HepG2 (cell line): ENCODE measurements at regions not wholly inside any gene's neighbourhood (a gene's known extent, or its start where the extent isn't known, plus 50 kb on each side); places are given as distances from the start of the nearest gene placed in this dataset.

Experiments
- CTCF ChIP-seq: sonication (generic); formaldehyde crosslinking; IDR thresholded peaks from 2 replicates; pipeline ENCODE4 v1.5.0; 2020; ENCODE audit warnings: mild to moderate bottlenecking, missing genetic modification reagents, moderate library complexity
- FOXJ3 ChIP-seq: sonication (generic); formaldehyde crosslinking; IDR thresholded peaks from 2 replicates; pipeline ENCODE4 v1.4.0; 2020; ENCODE audit warnings: missing genetic modification reagents, mild to moderate bottlenecking, borderline replicate concordance
- HOXA7 ChIP-seq: sonication (generic); formaldehyde crosslinking; IDR thresholded peaks from 2 replicates; pipeline ENCODE4 v1.8.1; 2022; ENCODE audit warnings: mild to moderate bottlenecking, missing genetic modification reagents, moderate library complexity
- IKZF5 ChIP-seq: IDR thresholded peaks from 2 replicates; pipeline ENCODE4 v1.6.1; 2018; ENCODE audit warnings: missing genetic modification reagents, mild to moderate bottlenecking, missing compliant biosample characterization
- KAT8 ChIP-seq: IDR thresholded peaks from 2 replicates; pipeline ENCODE4 v1.6.1; 2016; ENCODE audit warnings: missing genetic modification reagents, missing compliant biosample characterization
- MAX ChIP-seq: IDR thresholded peaks from 2 replicates; pipeline ENCODE4 v1.6.1; 2012; ENCODE audit warnings: inconsistent platforms
- POLR2AphosphoS2 ChIP-seq: IDR thresholded peaks from 2 replicates; pipeline ENCODE4 v1.6.1; 2011; ENCODE audit warnings: low read depth, low read length, improper control_type of control experiment
- ZBTB42 ChIP-seq: sonication (generic); formaldehyde crosslinking; IDR thresholded peaks from 2 replicates; pipeline ENCODE4 v1.5.0; 2020; ENCODE audit warnings: mild to moderate bottlenecking, missing genetic modification reagents
- ZFP36 ChIP-seq: fragments of 150-350 bp; IDR thresholded peaks from 2 replicates; pipeline ENCODE4 v1.6.1; 2018; ENCODE audit warnings: borderline replicate concordance, low read length, low read depth; ENCODE audit not compliant: partially characterized antibody
- ZMYM3 ChIP-seq: sonication (generic); formaldehyde crosslinking; IDR thresholded peaks from 2 replicates; pipeline ENCODE4 v1.5.1; 2020; ENCODE audit warnings: mild to moderate bottlenecking, missing genetic modification reagents
- ZNF232 ChIP-seq: sonication (generic); formaldehyde crosslinking; IDR thresholded peaks from 2 replicates; pipeline ENCODE4 v1.4.0; 2020; ENCODE audit warnings: missing genetic modification reagents, borderline replicate concordance
- ZNF280B ChIP-seq: sonication (generic); formaldehyde crosslinking; IDR thresholded peaks from 2 replicates; pipeline ENCODE4 v1.5.0; 2020; ENCODE audit warnings: missing genetic modification reagents, mild to moderate bottlenecking, borderline replicate concordance
- ZNF703 ChIP-seq: sonication (generic); formaldehyde crosslinking; IDR thresholded peaks from 2 replicates; pipeline ENCODE4 v1.5.1; 2020; ENCODE audit warnings: missing genetic modification reagents, mild to moderate bottlenecking, moderate library complexity, borderline replicate concordance

GRCh38 chr16:64019339-64019738, 1102.5 kb downstream of the CDH11 start:
- TF ChIP-seq MAX, result no peak
- TF ChIP-seq ZNF280B (CRISPR knock-in tag), result no peak
- TF ChIP-seq KAT8, result no peak
- TF ChIP-seq ZBTB42 (CRISPR knock-in tag), result no peak
- TF ChIP-seq POLR2AphosphoS2, result no peak
- no peak for TF ChIP-seq FOXJ3 (CRISPR knock-in tag)
- TF ChIP-seq IKZF5 (CRISPR knock-in tag), result no peak
- TF ChIP-seq HOXA7, result no peak
- TF ChIP-seq CTCF (CRISPR knock-in tag), result no peak
- TF ChIP-seq ZNF703 (CRISPR knock-in tag), result no peak
- no peak for TF ChIP-seq ZFP36
- TF ChIP-seq ZNF232, result no peak
- no peak for TF ChIP-seq ZMYM3 (CRISPR knock-in tag)
